OCI-LY1 (cell line): ENCODE measurements at regions not wholly inside any gene's neighbourhood (a gene's known extent, or its start where the extent isn't known, plus 50 kb on each side); places are given as distances from the start of the nearest gene placed in this dataset.

ENCODE experiments used
- EZH2 ChIP-seq: fragments of 200-600 bp; sonication (generic), shearing (Covaris generic); IDR thresholded peaks from 2 replicates; pipeline ENCODE4 v1.8.0; 2017; ENCODE audit warnings: borderline replicate concordance, mixed run types, mild to moderate bottlenecking, antibody characterized with exemption, low read length, moderate library complexity, mixed read lengths
- TF ChIP-seq, protein P1 (sequence below): fragments of 200-600 bp; sonication (generic), shearing (Covaris generic); IDR thresholded peaks from 2 replicates; pipeline ENCODE4 v1.5.1; 2017; ENCODE audit warnings: mild to moderate bottlenecking, antibody characterized with exemption, low read length, moderate library complexity, mixed read lengths

- TF ChIP-seq, protein P1, sequence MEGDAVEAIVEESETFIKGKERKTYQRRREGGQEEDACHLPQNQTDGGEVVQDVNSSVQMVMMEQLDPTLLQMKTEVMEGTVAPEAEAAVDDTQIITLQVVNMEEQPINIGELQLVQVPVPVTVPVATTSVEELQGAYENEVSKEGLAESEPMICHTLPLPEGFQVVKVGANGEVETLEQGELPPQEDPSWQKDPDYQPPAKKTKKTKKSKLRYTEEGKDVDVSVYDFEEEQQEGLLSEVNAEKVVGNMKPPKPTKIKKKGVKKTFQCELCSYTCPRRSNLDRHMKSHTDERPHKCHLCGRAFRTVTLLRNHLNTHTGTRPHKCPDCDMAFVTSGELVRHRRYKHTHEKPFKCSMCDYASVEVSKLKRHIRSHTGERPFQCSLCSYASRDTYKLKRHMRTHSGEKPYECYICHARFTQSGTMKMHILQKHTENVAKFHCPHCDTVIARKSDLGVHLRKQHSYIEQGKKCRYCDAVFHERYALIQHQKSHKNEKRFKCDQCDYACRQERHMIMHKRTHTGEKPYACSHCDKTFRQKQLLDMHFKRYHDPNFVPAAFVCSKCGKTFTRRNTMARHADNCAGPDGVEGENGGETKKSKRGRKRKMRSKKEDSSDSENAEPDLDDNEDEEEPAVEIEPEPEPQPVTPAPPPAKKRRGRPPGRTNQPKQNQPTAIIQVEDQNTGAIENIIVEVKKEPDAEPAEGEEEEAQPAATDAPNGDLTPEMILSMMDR, result no peak
- no peak for TF ChIP-seq EZH2
These were observed 480.4 kb upstream of the TRIB2 start for GRCh38 chr2:12236136-12236844.
